ENCODE measurements at regions not wholly inside any gene's neighbourhood (a gene's known extent, or its start where the extent isn't known, plus 50 kb on each side); places are given as distances from the start of the nearest gene placed in this dataset.

- Histone ChIP-seq H3K36me3 (no peaks in the 10 kb centered on the region), H3K4me1 (no peaks in the 10 kb centered on the region), H3K27ac (no peak overlapping the region), H3K4me3 (no peak overlapping the region), H3K9me3 (no peaks in the 10 kb centered on the region), H3K27me3 (no peaks in the 10 kb centered on the region)
- peak in 1 of 4 donors; percentile 50 for DNase-seq
- intact Hi-C loops (cut with DNase I) = no loop called here
- no peak for TF ChIP-seq CTCF (IDR thresholded peaks at IDR 0.05)
- peak; percentile 47 for ATAC-seq
These were observed 172.0 kb upstream of the FRMD6 start for GRCh38 chr14:51479584-51480325.

GRCh38 chr14:51481643-51482042, 170.1 kb upstream of the FRMD6 start:
- no peak overlapping the region for H3K4me3 ChIP-seq
- H3K4me1 ChIP-seq = no peaks in the 10 kb centered on the region
- ATAC-seq (no peak), DNase-seq (no peak)
- no peaks in the 10 kb centered on the region for H3K9me3 ChIP-seq
- H3K27ac ChIP-seq = no peak overlapping the region
- TF ChIP-seq CTCF (IDR thresholded peaks at IDR 0.05) = no peak
- H3K36me3 ChIP-seq = no peaks in the 10 kb centered on the region
- intact Hi-C loops (cut with DNase I) = no loop called here
- no peaks in the 10 kb centered on the region for H3K27me3 ChIP-seq

GRCh38 chr14:51482102-51482501, 169.6 kb upstream of the FRMD6 start:
- DNase-seq (no peak), ATAC-seq (no peak)
- no peaks in the 10 kb centered on the region for H3K36me3 ChIP-seq
- no peaks in the 10 kb centered on the region for H3K9me3 ChIP-seq
- intact Hi-C loops (cut with DNase I) = no loop called here
- H3K27ac ChIP-seq = no peak overlapping the region
- no peaks in the 10 kb centered on the region for H3K27me3 ChIP-seq
- no peaks in the 10 kb centered on the region for H3K4me1 ChIP-seq
- TF ChIP-seq CTCF (IDR thresholded peaks at IDR 0.05) = no peak
- no peak overlapping the region for H3K4me3 ChIP-seq

GRCh38 chr14:51484485-51484884, 167.2 kb upstream of the FRMD6 start:
- Histone ChIP-seq H3K4me1 (no peaks in the 10 kb centered on the region), H3K27me3 (no peaks in the 10 kb centered on the region), H3K4me3 (no peak overlapping the region), H3K36me3 (no peaks in the 10 kb centered on the region), H3K9me3 (no peaks in the 10 kb centered on the region), H3K27ac (no peak overlapping the region)
- intact Hi-C loops (cut with DNase I) = no loop called here
- no peak for TF ChIP-seq CTCF (IDR thresholded peaks at IDR 0.05)
- ATAC-seq (no peak), DNase-seq (no peak)

GRCh38 chr14:51485733-51486132, 166.0 kb upstream of the FRMD6 start:
- Histone ChIP-seq H3K4me1 (no peaks in the 10 kb centered on the region), H3K27ac (no peak overlapping the region), H3K27me3 (no peaks in the 10 kb centered on the region), H3K9me3 (no peaks in the 10 kb centered on the region), H3K36me3 (no peaks in the 10 kb centered on the region), H3K4me3 (no peak overlapping the region)
- no peak for DNase-seq
- TF ChIP-seq CTCF (IDR thresholded peaks at IDR 0.05) = no peak
- intact Hi-C loops (cut with DNase I) = no loop called here
- no peak for ATAC-seq

Data from left lung (tissue), 4 donors.